Epithelial cell of esophagus (primary cell): ENCODE measurements at regions not wholly inside any gene's neighbourhood (a gene's known extent, or its start where the extent isn't known, plus 50 kb on each side); places are given as distances from the start of the nearest gene placed in this dataset.

Experiments
- DNase-seq: peaks from one replicate; pipeline ENCODE4 v3.0.0; 2010; ENCODE audit warnings: low read depth
- H3K4me3 ChIP-seq: 2 replicates; pipeline ENCODE4 v1.5.1; 2011; ENCODE audit warnings: mild to moderate bottlenecking, low read length, control low read depth
- CTCF ChIP-seq: IDR thresholded peaks from 2 replicates; pipeline ENCODE4 v1.5.1; 2011; ENCODE audit warnings: low read depth, mild to moderate bottlenecking, low read length, control low read depth, inconsistent platforms; ENCODE audit not compliant: insufficient read depth; ENCODE audit errors: missing control alignments

DNA sequence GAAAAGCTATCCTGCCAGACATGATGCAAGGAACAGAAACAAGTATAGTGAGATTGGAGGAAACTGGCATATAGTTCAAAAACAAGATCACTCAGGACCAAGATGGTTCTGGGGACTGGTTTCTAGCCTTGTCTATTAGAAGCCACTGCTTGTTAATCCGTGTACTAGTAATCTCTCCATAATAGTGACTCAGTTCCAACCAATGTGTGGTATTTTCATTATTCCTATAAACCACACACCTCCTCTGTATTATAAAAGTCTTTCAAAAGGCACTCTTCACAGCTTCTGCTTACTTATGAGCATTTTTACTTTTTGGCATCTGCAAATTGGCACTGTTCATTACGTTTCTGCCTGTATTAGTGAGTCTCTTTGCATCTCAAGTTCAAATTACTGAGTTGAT, 140.3 kb downstream of the SLC6A15 start:
- H3K4me3 ChIP-seq: no peak overlapping the region
- no peak for TF ChIP-seq CTCF
- DNase-seq: peak; percentile 28

DNA sequence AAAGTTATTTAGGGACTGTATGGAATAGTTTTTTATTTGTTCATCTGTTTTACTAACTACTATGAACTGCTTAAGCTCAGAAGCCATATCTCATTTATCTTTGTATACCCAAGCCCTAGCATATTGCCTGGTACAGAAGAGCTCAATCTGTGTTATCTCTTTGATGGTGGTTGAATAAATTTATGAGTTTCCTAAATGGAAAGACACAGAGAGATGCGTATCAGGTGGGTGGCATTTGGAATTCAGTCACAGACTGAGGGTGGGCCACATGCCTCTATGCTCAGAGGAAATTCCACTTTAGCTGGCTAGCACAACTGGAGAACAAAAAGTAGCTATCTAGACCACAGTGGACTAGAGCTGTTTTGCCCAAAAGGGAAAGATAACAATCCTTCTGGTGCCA, 145.5 kb downstream of the SLC6A15 start:
- no peak overlapping the region for H3K4me3 ChIP-seq
- no peak for TF ChIP-seq CTCF
- no peak for DNase-seq

GRCh38 chr12:84766375-84766774, 146.2 kb downstream of the SLC6A15 start:
- no peak for DNase-seq
- no peak overlapping the region for H3K4me3 ChIP-seq
- TF ChIP-seq CTCF: no peak

GRCh38 chr12:84764001-84764400, 148.6 kb downstream of the SLC6A15 start:
- H3K4me3 ChIP-seq: no peak overlapping the region
- no peak for DNase-seq
- no peak for TF ChIP-seq CTCF

GRCh38 chr12:84763107-84763506, 149.5 kb downstream of the SLC6A15 start:
- no peak for TF ChIP-seq CTCF
- no peak overlapping the region for H3K4me3 ChIP-seq
- no peak for DNase-seq

DNA sequence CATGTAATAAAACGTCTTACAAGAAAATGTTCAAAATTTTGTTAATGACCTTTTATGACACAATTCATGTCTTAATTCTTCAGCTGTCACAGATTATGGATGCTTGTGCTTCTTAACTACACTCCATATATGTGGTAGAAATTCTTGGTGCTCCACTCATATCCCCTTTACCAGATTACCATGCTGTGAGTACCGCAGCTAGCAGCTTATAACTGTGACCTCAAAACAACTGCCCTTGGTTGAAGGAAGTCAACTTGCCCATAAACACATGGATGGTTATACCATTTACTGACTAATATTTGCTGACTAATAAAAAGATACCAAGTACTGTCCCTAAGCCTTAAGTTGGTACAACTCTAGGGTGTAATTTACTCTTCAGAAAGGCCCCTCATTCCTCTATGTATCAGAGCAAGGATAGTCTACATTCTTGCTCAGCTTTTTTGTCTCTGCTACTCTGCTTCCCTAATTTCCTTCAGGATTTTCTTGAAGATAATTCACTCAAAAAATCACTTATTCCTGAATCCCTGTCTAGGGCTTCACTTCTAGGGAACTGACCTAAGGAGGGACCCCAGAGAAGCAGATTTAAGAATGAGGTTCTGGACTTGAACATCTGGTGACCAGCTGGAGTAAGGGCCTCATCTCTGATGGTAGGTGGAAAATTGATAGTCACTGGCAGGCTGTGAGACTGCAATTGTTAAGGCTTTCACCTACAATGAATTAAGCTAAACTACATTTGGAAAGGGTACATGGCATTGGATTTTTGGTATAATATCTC, 152.3 kb downstream of the SLC6A15 start:
- no peak for DNase-seq
- TF ChIP-seq CTCF: no peak
- H3K4me3 ChIP-seq: no peak overlapping the region

- H3K4me3 ChIP-seq: no peak overlapping the region
- peak; percentile 73 for DNase-seq
- no peak for TF ChIP-seq CTCF
Observed at GRCh38 chr12:84757978-84758377, 154.6 kb downstream of the SLC6A15 start.
